NCI-H748 treated with DMSO at 0.1 percent for 48 hours (cell line): ENCODE measurements at regions not wholly inside any gene's neighbourhood (a gene's known extent, or its start where the extent isn't known, plus 50 kb on each side); places are given as distances from the start of the nearest gene placed in this dataset.

Experiments
- DNase-seq: peaks from one replicate; lab custom pipeline; 2025; lab: John Stamatoyannopoulos, UW

GRCh38 chr2:150417278-150417677 is 70.2 kb downstream of the RND3 start:
- no peak for DNase-seq

GRCh38 chr2:150415022-150415421 is 72.4 kb downstream of the RND3 start:
- no peak for DNase-seq

- no peak for DNase-seq
Observed at GRCh38 chr2:150413910-150414309, 73.6 kb downstream of the RND3 start.

GRCh38 chr2:150413366-150413765 is 74.1 kb downstream of the RND3 start:
- no peak for DNase-seq

- DNase-seq, result no peak
Observed at GRCh38 chr2:150410809-150411208, 76.7 kb downstream of the RND3 start.

- DNase-seq, result no peak
Observed at GRCh38 chr2:150409196-150409595, 78.3 kb downstream of the RND3 start.

GRCh38 chr2:150404147-150404546 is 83.3 kb downstream of the RND3 start:
- no peak for DNase-seq

GRCh38 chr2:150403457-150403856 is 84.0 kb downstream of the RND3 start:
- DNase-seq, result no peak

GRCh38 chr2:150402953-150403352 is 84.5 kb downstream of the RND3 start:
- DNase-seq, result no peak

GRCh38 chr2:150400849-150401248 is 86.6 kb downstream of the RND3 start:
- DNase-seq, result no peak

- no peak for DNase-seq
Observed at GRCh38 chr2:150392614-150393013, 94.9 kb downstream of the RND3 start.

- no peak for DNase-seq
Observed at GRCh38 chr2:150391779-150392178, 95.7 kb downstream of the RND3 start.

GRCh38 chr2:150389447-150389846 is 98.0 kb downstream of the RND3 start:
- no peak for DNase-seq

- no peak for DNase-seq
Observed at GRCh38 chr2:150388289-150388625, 99.2 kb downstream of the RND3 start.

- no peak for DNase-seq
Observed at GRCh38 chr2:150387586-150388288, 99.7 kb downstream of the RND3 start.

- DNase-seq, result no peak
Observed at GRCh38 chr2:150385211-150385610, 102.3 kb downstream of the RND3 start.

GRCh38 chr2:150383587-150383986 is 103.9 kb downstream of the RND3 start:
- DNase-seq, result no peak

- DNase-seq, result no peak
Observed at GRCh38 chr2:150379166-150379565, 108.3 kb downstream of the RND3 start.

GRCh38 chr2:150378686-150379085 is 108.8 kb downstream of the RND3 start:
- DNase-seq, result no peak

GRCh38 chr2:150376553-150377335 is 110.7 kb downstream of the RND3 start:
- no peak for DNase-seq

- DNase-seq, result no peak
Observed at GRCh38 chr2:150375333-150375732, 112.1 kb downstream of the RND3 start.

GRCh38 chr2:150374492-150374891 is 113.0 kb downstream of the RND3 start:
- DNase-seq, result no peak

- no peak for DNase-seq
Observed at GRCh38 chr2:150373374-150373773, 114.1 kb downstream of the RND3 start.
